Calu3 (cell line): ENCODE measurements at regions not wholly inside any gene's neighbourhood (a gene's known extent, or its start where the extent isn't known, plus 50 kb on each side); places are given as distances from the start of the nearest gene placed in this dataset.

ENCODE experiments used
- BruUV-seq: library from RNA; stranded (reverse); fragments of 400-500 nt; replicated peaks from 2 replicates; lab custom pipeline; 2021; lab: Mats Ljungman, UMichigan
- CTCF ChIA-PET: fragments of 300-600 bp; sonication (Branson Sonifier 250); formaldehyde crosslinking; loops from one replicate; lab custom pipeline; 2022; ENCODE audit warnings: antibody characterized with exemption; lab: Charles Lee
- DNase-seq: peaks from one replicate; pipeline ENCODE4 v3.0.0; 2022
- H3K27ac Mint-ChIP-seq: one replicate; pipeline ENCODE4 v1.8.0; 2022; ENCODE audit warnings: mixed read lengths; ENCODE audit not compliant: unreplicated experiment
- H3K27me3 Mint-ChIP-seq: one replicate; pipeline ENCODE4 v1.8.0; 2022; ENCODE audit warnings: mixed read lengths; ENCODE audit not compliant: unreplicated experiment
- H3K36me3 Mint-ChIP-seq: one replicate; pipeline ENCODE4 v1.8.0; 2022; ENCODE audit warnings: mild to moderate bottlenecking, moderate library complexity, mixed read lengths; ENCODE audit not compliant: insufficient read depth, unreplicated experiment
- H3K4me1 Mint-ChIP-seq: one replicate; pipeline ENCODE4 v1.8.0; 2022; ENCODE audit warnings: mild to moderate bottlenecking, low read depth, mixed read lengths; ENCODE audit not compliant: unreplicated experiment
- H3K4me3 Mint-ChIP-seq: one replicate; pipeline ENCODE4 v1.8.0; 2022; ENCODE audit warnings: mild to moderate bottlenecking, low read depth, moderate library complexity, mixed read lengths; ENCODE audit not compliant: unreplicated experiment
- H3K9me3 Mint-ChIP-seq: one replicate; pipeline ENCODE4 v1.8.0; 2022; ENCODE audit warnings: low read depth, mixed read lengths; ENCODE audit not compliant: unreplicated experiment
- intact Hi-C: fragments of 100-400 bp; cut with micrococcal nuclease; formaldehyde crosslinking; loops from one replicate; pipeline ENCODE4 v1.10.0; 2022; ENCODE audit not compliant: unreplicated experiment
- TF ChIP-seq, protein P1 (sequence below): fragments of 200-600 bp; IDR thresholded peaks from one replicate; pipeline ENCODE4 v1.8.0; 2022; ENCODE audit warnings: antibody characterized with exemption; ENCODE audit not compliant: unreplicated experiment

DNA sequence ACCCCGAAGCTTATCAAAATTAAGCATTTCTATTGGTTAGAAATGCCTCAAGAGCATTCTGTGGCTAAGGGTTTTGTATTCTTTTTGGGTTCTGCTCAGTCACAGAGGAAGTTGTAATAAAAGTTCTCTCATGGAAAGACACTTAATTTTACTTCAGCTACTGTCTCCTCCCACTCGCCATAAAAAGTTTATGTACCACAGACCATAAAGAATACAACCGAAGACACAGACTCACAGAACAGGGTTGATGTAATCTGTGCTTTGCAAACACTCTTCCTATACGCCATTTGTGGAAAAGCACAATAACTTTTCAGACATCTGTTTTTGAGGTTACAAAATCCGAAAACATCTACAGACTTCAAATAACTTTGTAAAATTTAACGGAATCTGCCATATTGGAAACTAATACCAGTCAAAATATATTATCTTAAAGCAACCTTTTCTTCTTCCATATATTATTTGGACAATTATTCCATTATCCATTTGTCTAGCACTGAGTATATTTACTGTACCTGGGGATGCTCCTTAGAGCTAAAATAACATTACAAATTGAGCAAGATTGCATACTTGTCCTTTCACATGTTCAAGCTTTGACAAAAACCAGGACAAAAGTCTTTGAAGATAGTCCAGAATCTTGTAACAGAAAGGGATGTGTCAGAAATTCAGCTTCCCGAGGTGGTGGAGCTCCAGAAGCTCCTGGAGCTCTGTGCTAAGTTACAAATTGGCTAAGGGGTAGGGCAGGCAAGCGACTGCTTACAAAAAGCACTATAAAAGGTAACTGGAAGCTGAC lies 219.0 kb upstream of the MEOX2 start:
- no peaks in the 10 kb centered on the region for H3K9me3 Mint-ChIP-seq
- no peak overlapping the region for H3K4me3 Mint-ChIP-seq
- CTCF ChIA-PET = interaction anchor here (0.6 kb wide), 2 partner anchors 51 to 1060 kb away, joined by 3 read pairs; no protein-coding TSS in a partner anchor
- H3K27me3 Mint-ChIP-seq = no peaks in the 10 kb centered on the region
- no peaks in the 10 kb centered on the region for H3K4me1 Mint-ChIP-seq
- no TSS peak for BruUV-seq
- intact Hi-C loops = no loop called here
- no peaks in the 10 kb centered on the region for H3K36me3 Mint-ChIP-seq
- DNase-seq = no peak
- H3K27ac Mint-ChIP-seq = no peak overlapping the region
- TF ChIP-seq, protein P1, sequence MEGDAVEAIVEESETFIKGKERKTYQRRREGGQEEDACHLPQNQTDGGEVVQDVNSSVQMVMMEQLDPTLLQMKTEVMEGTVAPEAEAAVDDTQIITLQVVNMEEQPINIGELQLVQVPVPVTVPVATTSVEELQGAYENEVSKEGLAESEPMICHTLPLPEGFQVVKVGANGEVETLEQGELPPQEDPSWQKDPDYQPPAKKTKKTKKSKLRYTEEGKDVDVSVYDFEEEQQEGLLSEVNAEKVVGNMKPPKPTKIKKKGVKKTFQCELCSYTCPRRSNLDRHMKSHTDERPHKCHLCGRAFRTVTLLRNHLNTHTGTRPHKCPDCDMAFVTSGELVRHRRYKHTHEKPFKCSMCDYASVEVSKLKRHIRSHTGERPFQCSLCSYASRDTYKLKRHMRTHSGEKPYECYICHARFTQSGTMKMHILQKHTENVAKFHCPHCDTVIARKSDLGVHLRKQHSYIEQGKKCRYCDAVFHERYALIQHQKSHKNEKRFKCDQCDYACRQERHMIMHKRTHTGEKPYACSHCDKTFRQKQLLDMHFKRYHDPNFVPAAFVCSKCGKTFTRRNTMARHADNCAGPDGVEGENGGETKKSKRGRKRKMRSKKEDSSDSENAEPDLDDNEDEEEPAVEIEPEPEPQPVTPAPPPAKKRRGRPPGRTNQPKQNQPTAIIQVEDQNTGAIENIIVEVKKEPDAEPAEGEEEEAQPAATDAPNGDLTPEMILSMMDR = no peak

DNA sequence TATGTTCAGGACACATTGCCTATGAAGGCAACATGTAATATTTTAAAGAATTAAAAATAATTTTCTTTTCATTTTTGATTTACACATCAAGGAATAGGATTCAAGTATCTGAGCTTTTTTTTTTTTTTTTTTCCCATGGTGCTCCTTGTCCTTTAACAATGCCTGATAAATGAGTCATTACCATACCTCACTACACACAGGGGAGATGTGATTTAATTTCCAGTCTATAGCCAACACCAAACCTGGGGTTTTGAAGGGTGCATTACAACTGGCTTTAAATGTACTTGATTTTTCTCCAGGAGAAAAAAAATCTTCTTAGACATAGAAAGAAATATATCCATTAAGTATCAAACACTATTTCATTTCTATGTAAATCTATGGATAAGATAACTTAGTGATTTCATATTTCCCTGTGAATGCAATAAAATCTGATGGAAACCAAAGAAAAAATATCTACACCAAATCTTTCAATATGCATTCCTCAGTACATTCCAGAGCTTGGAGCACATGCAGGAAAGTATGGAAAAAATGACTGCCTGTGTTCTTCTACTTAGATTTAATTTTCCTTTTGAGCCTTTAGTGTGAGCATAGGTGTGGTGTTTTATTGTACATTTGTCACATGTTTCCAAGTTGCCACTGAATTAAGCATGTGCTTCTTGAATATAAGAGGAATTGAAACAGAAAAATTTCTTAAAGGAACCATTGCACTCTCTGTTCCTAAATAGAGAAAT lies 204.8 kb upstream of the MEOX2 start:
- Mint-ChIP-seq H3K9me3 (no peaks in the 10 kb centered on the region), H3K4me3 (no peak overlapping the region), H3K27me3 (no peaks in the 10 kb centered on the region), H3K27ac (no peak overlapping the region), H3K36me3 (no peaks in the 10 kb centered on the region), H3K4me1 (no peaks in the 10 kb centered on the region)
- BruUV-seq = no TSS peak
- no peak for DNase-seq
- intact Hi-C loops = loop anchor here (5.0 kb wide), 1 partner anchor 164 kb away; no protein-coding TSS in a partner anchor
- TF ChIP-seq, protein P1 = no peak
- CTCF ChIA-PET = interaction anchor here (0.5 to 1.1 kb wide), 9 partner anchors 15 to 1877 kb away, joined by 3 to 4 read pairs (median 3); no protein-coding TSS in a partner anchor

DNA sequence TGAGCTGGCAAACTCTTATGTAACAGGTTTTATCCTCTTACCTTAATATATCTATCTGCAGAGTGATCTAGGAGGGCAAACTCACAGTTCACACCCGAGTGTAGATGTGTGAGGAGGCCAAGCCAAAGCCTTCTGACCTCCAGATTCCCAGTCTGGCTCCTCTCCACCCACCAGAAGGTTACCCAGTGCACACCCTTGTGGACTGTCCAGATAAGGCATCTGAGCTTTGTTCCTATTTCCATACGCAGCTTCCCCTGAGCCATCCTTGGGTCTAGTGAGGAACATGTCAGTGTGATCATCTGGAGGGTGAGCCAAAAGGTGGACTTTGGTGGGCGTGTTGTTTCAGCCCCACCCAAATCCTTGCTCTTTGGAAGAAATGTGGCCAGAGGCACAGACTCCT lies 203.0 kb upstream of the MEOX2 start:
- TF ChIP-seq, protein P1 = peak; percentile 57
- Mint-ChIP-seq H3K4me3 (no peak overlapping the region), H3K27me3 (no peaks in the 10 kb centered on the region), H3K4me1 (no peaks in the 10 kb centered on the region), H3K36me3 (no peaks in the 10 kb centered on the region), H3K9me3 (no peaks in the 10 kb centered on the region), H3K27ac (no peak overlapping the region)
- CTCF ChIA-PET = interaction anchor here (0.7 to 1.6 kb wide), 4 partner anchors 26 to 259 kb away, joined by 3 to 6 read pairs (median 3); no protein-coding TSS in a partner anchor
- peak; percentile 56 for DNase-seq
- intact Hi-C loops = loop anchor here (5.0 to 10.0 kb wide), 2 partner anchors 562 to 585 kb away; no protein-coding TSS in a partner anchor
- no TSS peak for BruUV-seq

DNA sequence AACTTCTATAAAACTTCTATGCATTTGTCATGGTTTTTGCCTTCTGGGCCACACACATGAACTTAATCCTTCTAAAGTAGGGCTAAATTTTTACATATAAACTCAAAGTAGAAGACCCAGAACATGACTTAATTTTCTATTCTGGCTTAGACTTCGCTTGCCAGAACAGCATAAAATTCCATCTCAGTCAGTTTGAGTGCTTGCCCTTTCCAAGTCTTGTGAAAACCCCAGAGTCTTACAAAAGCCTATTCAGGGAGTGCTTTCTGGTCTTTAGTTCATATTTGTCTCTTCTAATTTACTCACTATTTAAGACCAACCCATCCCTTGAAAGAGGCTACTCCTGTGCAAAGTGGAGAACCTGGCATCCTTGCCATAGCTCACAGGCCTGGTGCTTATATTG lies 201.6 kb upstream of the MEOX2 start:
- no peak for DNase-seq
- intact Hi-C loops = loop anchor here (5.0 to 10.0 kb wide), 2 partner anchors 561 to 583 kb away; no protein-coding TSS in a partner anchor
- H3K27ac Mint-ChIP-seq = no peak overlapping the region
- H3K9me3 Mint-ChIP-seq = no peaks in the 10 kb centered on the region
- CTCF ChIA-PET = interaction anchor here (1.0 kb wide), 1 partner anchor 167 kb away, joined by 3 read pairs; no protein-coding TSS in a partner anchor
- TF ChIP-seq, protein P1 = no peak
- no peaks in the 10 kb centered on the region for H3K27me3 Mint-ChIP-seq
- BruUV-seq = no TSS peak
- no peaks in the 10 kb centered on the region for H3K4me1 Mint-ChIP-seq
- H3K4me3 Mint-ChIP-seq = no peak overlapping the region
- H3K36me3 Mint-ChIP-seq = no peaks in the 10 kb centered on the region
